HG03439 (cell line): ENCODE measurements at regions not wholly inside any gene's neighbourhood (a gene's known extent, or its start where the extent isn't known, plus 50 kb on each side); places are given as distances from the start of the nearest gene placed in this dataset.

Experiments
- ATAC-seq: cut with Tn5 transposase; IDR thresholded peaks from one replicate; pipeline ENCODE4 v1.9.1; 2021; ENCODE audit warnings: mild to moderate bottlenecking, moderate library complexity; ENCODE audit not compliant: unreplicated experiment

DNA sequence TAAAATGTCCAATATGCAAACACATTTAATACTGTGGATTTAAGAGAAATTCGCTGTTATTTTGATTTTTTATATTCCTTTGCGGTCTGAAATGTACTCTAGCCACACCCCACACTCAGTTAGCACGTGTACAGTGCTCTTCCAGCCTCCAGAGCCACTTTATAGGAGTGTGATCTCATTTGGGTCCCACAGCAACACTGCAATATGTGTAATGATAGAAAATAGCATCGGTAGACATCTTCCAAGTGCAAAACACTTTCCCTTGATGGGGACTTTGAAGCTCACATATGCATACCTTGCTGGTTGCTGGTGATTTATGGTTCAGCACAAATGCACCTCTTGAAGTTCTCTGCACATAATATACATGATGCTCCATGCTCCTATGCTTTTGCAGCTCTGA is 148.3 kb downstream of the GAS1 start:
- no peak for ATAC-seq

- ATAC-seq = no peak
Observed at GRCh38 chr9:86796666-86797065, 150.6 kb downstream of the GAS1 start.

DNA sequence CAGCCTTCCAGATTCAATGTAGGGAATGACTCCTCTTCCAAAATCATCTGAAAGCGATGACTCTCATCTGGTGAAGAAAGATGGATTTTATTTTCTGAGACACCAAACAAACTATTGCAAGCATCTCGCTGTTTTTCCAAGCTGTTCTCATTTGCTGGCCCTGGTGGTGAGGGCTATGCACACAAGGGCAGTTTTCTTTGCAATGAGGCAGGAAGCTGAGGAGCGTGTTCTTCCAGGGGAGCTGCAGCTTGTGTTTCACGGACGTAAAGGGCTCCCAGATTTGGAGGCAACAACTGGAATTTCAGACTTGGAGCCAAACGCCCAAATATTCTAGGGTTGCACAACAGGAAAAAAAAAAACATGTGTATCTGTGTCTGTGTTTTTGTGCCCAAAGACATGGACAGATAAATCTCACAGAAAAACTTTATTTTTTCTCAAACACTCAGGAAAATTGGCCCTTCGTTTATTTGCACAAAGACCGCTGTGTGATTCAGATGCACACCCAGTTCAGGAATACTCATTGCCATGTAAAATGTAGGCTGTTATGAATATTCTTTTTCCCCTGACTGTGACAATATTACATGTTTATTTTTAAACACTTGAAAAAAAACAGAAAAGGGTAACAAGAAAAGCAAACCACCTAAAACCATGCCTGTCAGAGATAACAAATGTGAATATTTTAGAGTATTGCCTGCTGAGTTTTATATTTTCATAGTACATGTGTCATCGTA is 151.3 kb downstream of the GAS1 start:
- ATAC-seq = no peak

- no peak for ATAC-seq
Observed at GRCh38 chr9:86795047-86795442, 152.3 kb downstream of the GAS1 start.

DNA sequence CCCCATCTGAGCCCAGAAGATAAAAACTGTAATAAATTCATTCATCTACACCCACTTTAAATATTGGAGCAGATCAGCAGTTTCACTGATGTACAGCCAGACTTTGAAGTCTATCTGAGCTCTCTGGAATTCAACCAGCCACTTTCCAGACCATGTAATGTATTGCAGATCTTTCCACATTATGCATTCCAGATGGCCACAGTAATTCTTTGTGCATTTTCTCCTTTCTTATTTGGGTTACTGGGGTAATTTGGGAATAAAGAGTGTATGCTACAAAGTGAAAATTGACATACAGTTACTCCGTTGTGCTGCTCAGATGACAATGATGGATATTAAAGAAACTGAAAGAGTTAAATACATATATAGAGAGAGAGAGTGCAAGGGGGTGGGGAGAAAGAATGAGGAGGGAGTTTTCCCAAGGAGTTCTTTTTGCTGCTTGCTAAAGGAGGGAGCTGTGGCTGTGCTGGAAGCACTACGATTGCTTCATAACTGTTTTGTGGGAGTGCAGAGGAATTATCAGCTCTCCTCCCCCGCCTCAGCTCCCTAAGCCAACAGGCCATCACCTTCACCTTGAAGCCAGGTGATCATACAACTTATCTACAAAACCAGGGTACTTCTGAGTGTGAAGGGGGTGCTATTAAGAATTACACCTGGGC is 152.8 kb downstream of the GAS1 start:
- ATAC-seq = no peak

DNA sequence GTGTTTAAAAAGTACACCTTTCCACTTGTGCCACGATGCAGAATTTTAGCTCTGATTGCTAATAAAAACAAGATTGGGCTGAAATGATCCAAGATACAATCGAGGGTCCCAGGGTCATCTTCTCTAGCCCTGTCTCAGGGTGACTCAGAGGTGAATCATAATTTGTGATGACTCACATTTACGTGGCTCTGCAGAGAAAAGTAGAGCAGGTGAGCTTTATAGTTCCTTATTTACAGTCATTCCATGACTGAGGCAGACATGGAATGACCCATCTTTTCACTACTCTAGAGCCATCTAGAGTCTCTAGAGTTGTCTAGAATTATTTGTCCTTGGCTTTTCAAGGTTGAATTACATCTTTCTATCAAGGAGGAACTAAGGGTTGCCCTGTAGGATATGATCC is 155.2 kb downstream of the GAS1 start:
- ATAC-seq = no peak

DNA sequence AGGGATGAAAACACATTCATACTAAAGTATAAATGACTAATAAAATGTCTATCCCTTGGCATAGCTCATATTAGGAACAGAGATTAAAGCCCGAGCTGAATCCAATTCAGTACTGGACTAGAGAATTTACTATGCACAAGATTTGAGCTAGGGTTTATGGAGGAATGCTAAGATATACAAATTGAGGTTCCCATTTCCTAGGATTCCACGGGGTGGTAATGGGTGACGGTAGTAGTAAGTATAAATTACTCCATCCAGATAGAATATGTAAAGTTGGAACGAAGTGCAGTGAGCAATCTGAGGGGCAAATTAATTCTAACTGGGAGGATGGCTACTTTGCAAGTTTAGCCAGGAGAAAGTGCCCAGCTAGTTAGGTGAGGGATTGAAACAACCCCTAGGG is 156.5 kb downstream of the GAS1 start:
- ATAC-seq = no peak

- no peak for ATAC-seq
Observed at GRCh38 chr9:86788456-86788855, 158.8 kb downstream of the GAS1 start.

GRCh38 chr9:86783884-86784283 is 163.4 kb downstream of the GAS1 start:
- ATAC-seq = no peak

- ATAC-seq = no peak
Observed at GRCh38 chr9:86782831-86783230, 164.5 kb downstream of the GAS1 start.

- no peak for ATAC-seq
Observed at GRCh38 chr9:86778761-86779160, 168.5 kb downstream of the GAS1 start.

DNA sequence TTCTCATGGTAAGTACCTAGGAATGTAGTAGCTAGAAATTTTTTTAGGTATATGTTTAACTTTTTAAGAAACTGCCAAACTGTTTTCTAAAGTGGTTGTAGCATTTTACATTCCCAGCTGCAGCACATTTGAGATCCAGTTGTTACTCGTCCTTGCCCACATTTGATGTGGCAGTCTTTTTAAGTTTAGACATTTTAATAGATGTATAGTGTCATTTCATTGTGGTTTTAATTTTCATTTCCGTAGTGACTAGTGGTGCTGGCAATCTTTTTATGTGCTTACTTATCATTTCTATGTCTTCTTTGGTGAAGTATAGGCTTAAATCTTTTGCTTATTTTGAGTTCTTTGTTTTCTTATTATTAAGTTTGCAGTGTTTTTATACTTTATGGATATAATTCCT is 171.6 kb downstream of the GAS1 start:
- no peak for ATAC-seq

GRCh38 chr9:86774116-86774515 is 173.2 kb downstream of the GAS1 start:
- ATAC-seq = no peak

GRCh38 chr9:86773422-86773945 is 173.8 kb downstream of the GAS1 start:
- no peak for ATAC-seq

DNA sequence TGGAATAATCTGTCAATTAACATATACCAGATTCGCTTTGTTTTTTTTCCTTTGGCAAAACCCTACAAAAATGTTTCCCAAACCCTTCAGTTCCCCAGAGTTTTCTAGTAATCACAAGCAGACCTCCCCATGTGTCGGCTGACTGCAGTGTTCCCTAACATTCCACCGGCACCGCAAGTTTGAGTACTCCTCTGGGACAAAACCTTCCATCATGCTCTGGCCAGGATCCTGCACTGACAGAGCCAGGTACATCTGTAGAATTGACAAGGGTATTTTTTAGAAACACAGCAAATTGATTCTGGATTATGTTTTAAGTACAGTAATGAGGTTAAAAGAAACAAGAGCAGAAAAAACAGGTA is 174.7 kb downstream of the GAS1 start:
- ATAC-seq = no peak

GRCh38 chr9:86771941-86772634 is 175.2 kb downstream of the GAS1 start:
- no peak for ATAC-seq

DNA sequence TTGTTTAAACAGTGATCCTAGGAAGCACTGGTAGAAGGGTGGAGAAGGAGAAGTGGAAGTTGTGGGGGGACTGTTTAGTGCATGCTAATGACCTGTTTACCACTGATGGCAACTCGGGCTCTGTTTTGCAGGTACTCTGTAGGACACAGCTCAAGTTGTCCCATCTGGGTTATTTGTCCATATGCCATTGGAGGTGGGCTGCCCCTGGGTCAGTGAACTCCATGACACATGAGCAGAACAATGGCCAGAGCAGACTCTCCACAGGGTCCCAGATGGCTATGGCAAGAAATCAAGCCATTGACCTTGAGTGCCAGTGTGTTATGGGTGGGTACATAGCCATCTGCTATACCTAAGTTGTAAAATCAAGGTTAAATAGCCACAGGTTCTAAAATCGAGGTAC is 175.9 kb downstream of the GAS1 start:
- no peak for ATAC-seq

DNA sequence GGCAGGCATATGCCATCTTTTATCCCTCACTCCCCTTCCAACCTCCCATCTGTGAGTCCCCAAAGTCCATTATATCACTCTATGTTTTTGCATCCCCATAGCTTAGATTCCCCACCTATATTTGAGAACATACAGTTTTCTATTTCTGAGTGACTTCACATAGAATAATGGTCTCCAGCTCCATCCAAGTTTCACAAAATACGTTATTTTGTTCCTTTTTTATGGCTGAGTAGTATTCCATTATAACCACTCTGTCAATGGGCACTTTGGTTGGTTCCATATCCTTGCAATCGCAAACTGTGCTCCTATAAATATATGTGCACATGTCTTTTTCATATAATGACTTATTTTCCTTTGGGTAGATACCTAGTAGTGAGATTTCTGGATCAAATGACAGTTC is 178.6 kb downstream of the GAS1 start:
- ATAC-seq = no peak

- ATAC-seq = no peak
Observed at GRCh38 chr9:86768020-86768419, 179.3 kb downstream of the GAS1 start.

GRCh38 chr9:86767373-86767772 is 179.9 kb downstream of the GAS1 start:
- no peak for ATAC-seq

DNA sequence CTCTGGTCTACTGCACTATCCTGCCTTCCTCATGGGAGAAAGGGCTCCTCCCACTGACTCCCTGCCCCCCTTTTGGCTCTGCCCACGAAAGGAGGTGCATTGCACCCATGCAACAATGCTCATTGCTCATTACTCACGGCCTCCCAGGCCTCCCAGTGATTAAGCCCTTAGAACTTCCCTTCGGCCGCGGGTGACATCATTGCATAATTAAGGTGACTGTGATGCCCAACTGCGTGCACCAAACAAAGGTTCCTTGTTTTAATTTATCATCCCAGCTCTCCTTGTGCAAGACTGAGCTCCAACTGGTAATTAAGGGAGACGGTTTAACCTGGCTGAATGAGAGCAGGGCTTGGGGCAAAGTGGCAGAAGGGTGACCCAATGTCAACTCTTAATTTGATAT is 180.4 kb downstream of the GAS1 start:
- no peak for ATAC-seq

DNA sequence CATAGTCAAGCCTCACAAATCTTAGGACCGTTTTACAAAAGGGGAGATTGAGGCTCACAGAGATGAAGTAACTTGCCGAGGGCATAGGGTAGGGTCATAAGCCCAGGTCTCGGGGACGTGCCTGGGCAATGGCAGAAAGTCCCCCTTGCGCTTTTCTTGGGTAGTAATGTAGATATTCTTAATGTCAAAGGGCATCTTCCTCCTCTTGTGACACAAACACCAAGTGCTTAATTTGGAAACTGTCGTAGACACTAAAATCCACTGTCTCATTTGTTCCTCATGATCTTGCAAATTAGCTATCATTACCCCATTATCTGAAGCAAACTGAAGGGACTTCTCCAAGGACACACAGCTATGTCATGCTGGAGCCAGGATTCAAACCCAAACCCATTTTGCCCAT is 180.8 kb downstream of the GAS1 start:
- ATAC-seq = no peak
